ENCODE measurements at regions not wholly inside any gene's neighbourhood (a gene's known extent, or its start where the extent isn't known, plus 50 kb on each side); places are given as distances from the start of the nearest gene placed in this dataset.

DNA sequence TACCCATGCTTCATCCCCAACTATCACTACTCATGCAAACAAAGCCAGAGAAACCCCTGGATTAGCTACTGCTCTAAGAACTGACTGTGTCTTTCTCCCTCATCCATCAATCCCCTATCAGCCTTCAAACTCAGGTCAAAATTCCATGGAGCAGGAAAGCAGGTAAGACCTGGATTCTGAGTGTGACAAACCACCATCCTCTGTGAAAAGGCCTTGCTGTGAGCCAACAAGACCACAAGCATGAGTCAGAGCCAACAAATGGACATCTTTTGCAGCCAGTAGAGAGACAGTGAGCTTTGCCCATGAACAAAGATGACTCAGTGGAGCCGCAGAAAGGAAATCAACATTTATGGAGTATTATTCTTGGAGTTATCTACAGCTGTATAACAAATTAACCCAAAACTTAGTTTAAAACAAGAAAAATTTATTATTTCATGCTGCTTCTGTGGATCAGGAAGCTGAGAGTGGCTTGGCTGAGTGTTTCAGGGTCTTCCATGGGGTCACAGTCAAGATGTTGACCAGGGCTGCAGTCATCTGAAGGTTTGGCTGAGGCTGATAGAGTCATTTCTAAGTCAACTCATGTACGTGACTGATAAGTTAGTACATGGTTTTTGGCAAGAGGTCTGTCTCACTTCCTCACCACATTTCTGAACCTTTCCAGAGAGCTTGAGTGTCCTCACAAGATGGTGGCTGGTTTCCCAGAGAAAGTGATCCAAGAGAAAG lies 61.1 kb downstream of the PITPNM2 start:
- no peak for TF ChIP-seq CTCF (IDR thresholded peaks at IDR 0.05)
- TF ChIP-seq POLR2A (IDR thresholded peaks at IDR 0.05): no peak

Measured in Peyer's patch (tissue), 4 donors.